ENCODE measurements at regions not wholly inside any gene's neighbourhood (a gene's known extent, or its start where the extent isn't known, plus 50 kb on each side); places are given as distances from the start of the nearest gene placed in this dataset.

DNA sequence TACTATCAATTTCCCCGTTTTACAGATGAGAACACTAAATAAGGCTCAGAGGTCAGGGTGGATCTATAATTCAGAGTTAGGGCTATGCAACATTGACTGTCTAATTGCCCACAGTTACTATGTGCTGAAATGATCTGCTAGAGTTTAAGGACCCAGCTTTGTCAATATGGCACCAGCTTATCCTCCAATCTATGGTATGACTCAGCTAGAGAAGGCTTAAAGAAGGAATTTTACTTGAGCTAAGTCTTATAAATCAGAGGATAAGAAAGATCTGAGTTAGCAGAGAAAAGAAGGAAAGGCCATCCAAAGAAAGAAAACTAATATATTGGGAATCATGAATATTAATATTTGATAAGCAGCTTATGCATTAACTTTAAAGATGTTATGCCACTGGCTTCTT is 78.1 kb downstream of the ASB9 start:
- no peak for DNase-seq

DNA sequence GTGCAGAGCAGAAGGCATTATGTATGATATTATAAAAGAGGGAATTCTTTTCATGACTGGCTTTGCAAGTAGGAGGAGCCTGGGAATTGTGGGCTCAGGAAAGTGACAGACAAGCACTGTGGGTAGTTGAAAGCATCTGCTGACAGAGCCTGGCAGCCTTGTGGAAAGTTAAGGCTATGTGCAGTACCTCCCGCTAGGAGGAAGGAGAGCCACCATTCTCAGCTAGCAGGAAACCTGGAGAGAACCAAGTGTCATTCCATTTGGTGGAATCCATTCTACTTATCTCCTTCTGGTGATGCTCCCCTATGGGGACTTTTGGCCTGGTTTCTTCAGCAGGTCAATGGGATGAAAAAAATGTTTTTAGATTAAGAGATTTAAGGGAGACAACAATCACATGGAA is 81.8 kb downstream of the ASB9 start:
- no peak for DNase-seq

- DNase-seq = no peak
Observed at GRCh38 chrX:15177316-15177715, 92.6 kb downstream of the ASB9 start.

GRCh38 chrX:15173411-15173810 is 96.5 kb downstream of the ASB9 start:
- no peak for DNase-seq

GRCh38 chrX:15170927-15171326 is 99.0 kb downstream of the ASB9 start:
- no peak for DNase-seq

DNA sequence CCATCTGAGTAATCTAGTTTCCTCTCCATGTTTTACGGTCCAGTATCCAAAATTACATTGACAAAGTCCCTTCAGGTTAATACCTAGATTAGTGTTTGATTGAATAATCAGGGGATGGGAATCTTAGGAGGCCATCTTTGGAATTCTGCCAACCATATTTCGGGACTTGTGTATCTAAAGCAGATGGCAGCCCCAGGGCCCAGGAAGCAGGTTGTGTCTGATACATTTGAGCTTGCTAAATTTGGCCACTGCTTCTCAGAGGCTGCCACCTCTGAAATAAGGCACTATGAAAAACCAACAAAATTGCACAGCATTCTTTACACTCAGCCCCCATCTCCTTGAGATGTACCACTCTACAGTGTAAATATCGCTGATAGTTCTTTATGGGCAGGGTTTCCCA is 102.1 kb downstream of the ASB9 start:
- DNase-seq = peak; percentile 25 to 58

DNA sequence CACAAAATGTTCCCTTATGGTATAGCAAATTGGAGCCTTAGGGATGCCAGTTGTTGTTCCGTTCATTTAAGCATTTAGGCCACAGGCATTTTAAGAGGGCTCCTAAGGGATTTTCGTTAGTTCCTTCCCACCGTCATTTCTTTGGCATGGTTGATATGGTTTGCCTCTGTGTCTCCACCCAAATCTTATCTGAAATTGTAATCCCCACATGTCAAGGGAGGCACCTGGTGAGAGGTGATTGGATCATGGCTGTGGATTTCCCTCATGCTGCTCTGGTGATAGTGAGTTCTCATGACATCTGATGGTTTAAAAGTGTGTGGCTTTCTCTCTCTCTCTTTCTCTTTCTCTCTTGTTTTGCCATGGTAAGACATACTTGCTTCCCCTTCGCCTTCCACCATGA is 104.1 kb downstream of the ASB9 start:
- DNase-seq = no peak

DNA sequence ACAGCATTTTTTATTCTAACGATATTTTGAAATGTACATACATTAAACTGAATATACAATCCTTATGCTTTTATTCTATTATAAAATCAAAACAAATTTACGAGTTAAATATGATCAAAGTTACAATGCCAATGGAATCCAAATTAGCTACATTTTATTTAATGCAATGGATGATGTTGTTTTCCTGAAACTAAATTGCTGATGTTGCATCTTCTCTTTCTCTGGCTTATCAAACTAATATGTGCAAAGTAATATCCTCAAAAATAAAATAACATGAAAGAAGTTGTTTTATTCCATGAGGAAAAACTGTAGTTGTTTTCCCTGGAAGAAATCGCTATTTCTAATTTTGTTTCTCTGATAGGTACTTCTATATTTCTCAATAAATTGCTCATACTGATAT is 106.8 kb downstream of the ASB9 start:
- no peak for DNase-seq

GRCh38 chrX:15160558-15161095 is 109.3 kb downstream of the ASB9 start:
- DNase-seq = no peak

GRCh38 chrX:15158736-15159406 is 111.0 kb downstream of the ASB9 start:
- no peak for DNase-seq

DNA sequence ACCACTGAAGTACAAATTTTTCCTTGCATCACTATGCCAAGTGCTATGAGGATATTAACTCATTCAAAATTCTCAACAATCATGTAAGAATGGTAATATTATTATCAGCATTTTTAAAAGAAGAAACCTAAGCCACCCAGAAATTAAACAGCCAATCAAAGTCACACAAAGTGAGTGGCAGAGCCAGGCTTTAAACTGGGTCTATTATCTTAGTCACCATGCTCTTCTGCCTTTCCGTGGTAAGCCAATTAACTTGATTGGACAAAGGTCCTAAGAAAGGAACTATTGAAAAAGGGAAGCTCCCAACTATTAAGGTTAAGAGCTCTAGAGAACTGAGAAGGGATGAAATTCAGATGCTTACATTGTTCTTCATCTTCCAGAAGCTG is 111.5 kb downstream of the ASB9 start:
- no peak for DNase-seq

- no peak for DNase-seq
Observed at GRCh38 chrX:15157624-15158023, 112.3 kb downstream of the ASB9 start.

DNA sequence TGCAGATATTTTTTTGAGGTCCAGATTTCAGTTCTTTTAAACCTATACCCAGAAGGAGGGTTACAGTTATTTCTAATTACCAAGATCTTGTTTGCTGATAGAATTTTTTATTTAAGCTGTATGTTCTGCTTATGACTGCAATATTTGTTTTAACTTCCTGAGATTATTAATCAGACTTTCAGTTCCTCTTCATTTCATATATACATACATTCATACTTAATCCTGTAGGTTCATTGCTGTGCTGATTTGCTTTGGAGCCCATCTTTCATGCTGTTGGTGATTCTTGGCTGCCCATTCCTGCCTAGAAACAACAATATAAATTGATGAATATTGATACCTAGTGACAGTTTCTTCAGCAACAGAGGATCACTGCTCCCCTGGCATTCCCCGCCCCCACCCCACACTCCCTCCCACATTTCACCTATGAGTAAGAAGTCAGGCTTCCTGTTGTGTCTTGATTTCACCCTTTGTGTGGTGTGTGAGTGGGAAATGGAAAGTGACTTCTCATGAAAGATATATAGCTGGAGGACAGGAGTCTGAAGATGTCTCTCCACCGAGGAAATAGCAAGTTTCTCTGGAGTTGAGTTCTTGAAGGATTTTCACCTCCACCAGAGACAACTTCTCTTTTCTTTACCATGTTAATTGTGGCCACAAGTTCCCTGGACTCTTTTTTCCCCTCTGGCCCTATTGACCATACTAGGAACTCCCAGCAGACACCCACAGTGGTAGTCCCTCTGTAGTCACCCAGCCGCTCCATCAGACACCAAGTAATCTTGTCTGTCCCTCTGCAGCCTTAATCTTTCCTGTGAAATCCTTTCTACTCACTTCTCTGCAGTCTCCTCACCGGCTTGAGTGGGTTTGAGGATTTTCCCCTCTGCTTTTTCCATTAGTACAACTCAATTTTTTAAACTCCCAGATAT is 118.4 kb downstream of the ASB9 start:
- no peak for DNase-seq

DNA sequence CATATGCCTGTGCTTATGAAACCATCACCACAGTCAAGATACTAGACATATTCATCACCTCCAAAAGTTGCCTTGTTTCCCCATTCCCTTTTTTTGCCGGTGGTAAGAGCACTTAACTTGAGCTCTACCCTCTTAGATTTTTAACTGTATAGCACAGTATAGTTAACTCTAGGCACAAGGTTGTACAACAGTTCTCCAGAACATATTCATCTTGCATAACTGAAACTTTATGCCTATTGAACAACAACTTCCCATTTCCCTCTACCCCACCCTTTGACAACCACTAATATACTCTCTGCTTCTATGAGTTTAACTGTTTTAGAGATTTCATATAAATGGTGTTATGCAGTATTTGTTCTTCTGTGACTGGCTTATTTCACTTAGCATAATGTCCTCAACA is 119.3 kb downstream of the ASB9 start:
- no peak for DNase-seq

- peak; percentile 14 to 27 for DNase-seq
Observed at GRCh38 chrX:15146515-15146914, 123.4 kb downstream of the ASB9 start.

DNA sequence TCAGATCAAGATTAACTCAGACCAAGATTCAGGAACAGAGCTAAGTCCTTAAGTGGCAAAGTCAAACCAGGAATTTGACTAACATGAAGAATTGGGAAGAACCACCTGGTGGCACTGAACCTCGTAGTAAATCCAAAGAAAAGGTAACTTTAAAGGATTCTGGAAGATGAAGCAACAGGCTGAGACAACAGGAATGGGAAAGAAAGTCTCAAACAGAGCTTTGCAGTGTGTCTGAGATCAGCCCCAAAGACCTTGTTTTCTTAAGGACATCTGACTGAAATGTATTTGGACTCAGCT is 126.1 kb downstream of the ASB9 start:
- DNase-seq = no peak

DNA sequence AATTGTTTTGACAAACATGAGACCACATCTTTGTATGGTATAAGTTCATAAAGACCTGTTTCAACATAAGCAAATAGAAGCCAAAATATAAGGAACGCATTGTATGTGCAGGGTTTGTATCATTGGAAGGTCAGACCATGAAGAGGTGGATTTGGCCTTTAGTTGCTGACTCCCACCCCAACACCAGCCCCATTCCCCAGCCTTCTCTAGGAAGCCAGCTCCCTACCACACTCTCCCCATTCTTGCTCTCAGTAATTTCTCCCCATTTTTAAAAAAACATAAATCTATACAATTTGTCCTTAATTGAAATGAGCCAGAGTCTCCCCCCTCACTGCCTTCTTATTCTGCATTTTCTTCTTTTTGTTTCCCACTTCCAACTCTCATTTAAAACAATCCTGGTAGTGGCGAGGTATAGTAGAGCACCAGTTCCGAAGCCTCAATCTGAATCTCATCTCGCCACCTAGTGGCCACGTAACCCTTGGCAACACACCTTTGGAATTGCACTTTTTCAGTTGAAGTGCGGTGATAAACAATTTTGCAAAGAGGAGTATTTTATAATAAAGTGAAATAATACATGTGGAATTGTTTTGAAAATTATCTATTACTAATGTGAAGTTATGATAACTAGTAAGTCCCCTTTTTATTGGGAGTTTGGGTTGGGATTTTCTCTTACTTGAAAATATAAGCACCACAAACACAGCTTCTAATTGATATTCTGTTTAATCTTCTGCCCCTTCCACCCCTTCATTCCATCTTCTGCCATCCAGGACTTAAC is 126.6 kb downstream of the ASB9 start:
- DNase-seq = peak; percentile 12 to 57

- no peak for DNase-seq
Observed at GRCh38 chrX:15142084-15142715, 127.7 kb downstream of the ASB9 start.

GRCh38 chrX:15136795-15137194 is 133.1 kb downstream of the ASB9 start:
- DNase-seq = no peak

- DNase-seq = no peak
Observed at GRCh38 chrX:15129412-15129811, 140.5 kb downstream of the ASB9 start.

DNA sequence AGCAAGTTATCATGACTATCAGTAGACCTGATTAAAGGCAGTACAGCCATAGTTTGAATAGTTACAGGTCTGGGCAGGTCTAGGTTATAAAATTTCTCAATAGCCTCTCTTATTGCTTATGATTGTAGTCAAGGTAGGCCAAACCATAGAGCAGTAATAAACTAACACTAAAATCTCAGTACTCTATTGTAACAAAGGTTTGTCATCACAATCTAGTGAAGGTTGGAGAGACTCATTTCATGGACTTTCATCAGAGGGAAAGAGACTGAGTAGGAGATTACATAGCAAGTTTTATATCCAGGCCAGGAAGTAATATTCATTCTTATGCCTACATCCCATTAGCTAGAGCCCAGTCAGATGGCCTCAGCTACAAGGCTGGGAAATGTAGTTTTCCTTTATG is 141.0 kb downstream of the ASB9 start:
- no peak for DNase-seq

DNA sequence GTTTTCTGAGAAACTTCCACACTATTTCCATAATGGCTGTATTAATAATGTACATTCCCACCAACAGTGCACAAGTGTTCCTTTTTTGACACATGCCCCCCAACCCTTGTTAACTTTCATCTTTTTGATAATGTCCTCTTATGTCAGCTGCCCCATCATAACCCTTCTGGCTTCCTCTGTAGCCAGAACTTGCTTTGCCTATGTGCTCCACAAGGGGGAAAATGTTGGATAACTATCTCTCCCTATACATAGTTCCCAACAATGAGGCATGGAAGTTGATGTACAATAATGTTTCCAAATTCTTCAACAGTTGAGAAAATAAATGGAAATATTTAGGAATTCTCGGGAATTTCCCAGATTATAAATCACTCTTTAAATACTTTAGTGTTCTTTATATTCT is 142.9 kb downstream of the ASB9 start:
- no peak for DNase-seq

DNA sequence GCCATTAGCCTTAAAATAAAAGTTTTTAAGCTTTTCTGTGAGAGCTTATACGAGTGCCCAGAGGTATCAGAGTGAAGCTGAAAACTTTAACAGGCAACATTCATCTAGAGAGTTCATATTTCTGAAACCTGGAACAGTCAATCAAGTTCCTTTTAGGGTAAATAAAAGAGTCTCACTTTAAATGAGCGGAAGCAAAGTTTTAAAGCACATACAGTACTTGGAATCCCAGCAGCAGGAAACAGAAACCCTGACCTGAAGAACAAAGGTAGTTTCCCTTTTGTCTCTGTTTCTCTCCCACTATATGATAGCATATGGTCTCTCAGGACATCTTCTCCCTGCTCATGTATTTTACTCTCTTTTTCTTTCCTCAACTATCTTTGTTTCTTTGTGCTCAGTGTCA is 153.0 kb downstream of the ASB9 start:
- no peak for DNase-seq

Measured in NCI-H524 (cell line).